ENCODE measurements at regions not wholly inside any gene's neighbourhood (a gene's known extent, or its start where the extent isn't known, plus 50 kb on each side); places are given as distances from the start of the nearest gene placed in this dataset.
A peak's percentile ranks its signal among the peaks of the same experiment; 100 is the strongest.

GRCh38 chr1:94325377-94326302 lies 88.3 kb upstream of the ARHGAP29 start:
- peak; percentile 88 to 98 for DNase-seq (ENCODE audit: low read depth in 2 of 2)

- peak in 1 of 2 donors; percentile 54 for DNase-seq (ENCODE audit: low read depth in 2 of 2)
Measured at GRCh38 chr1:94324178-94324544, 86.8 kb upstream of the ARHGAP29 start.

- DNase-seq (ENCODE audit: low read depth in 2 of 2): peak in 1 of 2 donors; percentile 66
Measured at GRCh38 chr1:94323311-94324177, 86.2 kb upstream of the ARHGAP29 start.

- no peak for DNase-seq (ENCODE audit: low read depth in 2 of 2)
Measured at GRCh38 chr1:94322696-94323095, 85.3 kb upstream of the ARHGAP29 start.

- DNase-seq (ENCODE audit: low read depth in 2 of 2): no peak
Measured at GRCh38 chr1:94321662-94322061, 84.3 kb upstream of the ARHGAP29 start.

- peak in 1 of 2 donors; percentile 64 for DNase-seq (ENCODE audit: low read depth in 2 of 2)
Measured at GRCh38 chr1:94319319-94320102, 82.1 kb upstream of the ARHGAP29 start.

GRCh38 chr1:94318505-94319030 lies 81.2 kb upstream of the ARHGAP29 start:
- DNase-seq (ENCODE audit: low read depth in 2 of 2): no peak

- no peak for DNase-seq (ENCODE audit: low read depth in 2 of 2)
Measured at GRCh38 chr1:94317790-94318188, 80.4 kb upstream of the ARHGAP29 start.

GRCh38 chr1:94316836-94317789 lies 79.7 kb upstream of the ARHGAP29 start:
- peak in 1 of 2 donors; percentile 64 for DNase-seq (ENCODE audit: low read depth in 2 of 2)

GRCh38 chr1:94316183-94316582 lies 78.8 kb upstream of the ARHGAP29 start:
- DNase-seq (ENCODE audit: low read depth in 2 of 2): no peak

- DNase-seq (ENCODE audit: low read depth in 2 of 2): no peak
Measured at GRCh38 chr1:94315552-94316116, 78.2 kb upstream of the ARHGAP29 start.

GRCh38 chr1:94314222-94314858 lies 77.0 kb upstream of the ARHGAP29 start:
- no peak for DNase-seq (ENCODE audit: low read depth in 2 of 2)

- DNase-seq (ENCODE audit: low read depth in 2 of 2): peak in 1 of 2 donors; percentile 49
Measured at GRCh38 chr1:94310570-94311270, 73.3 kb upstream of the ARHGAP29 start.

GRCh38 chr1:94309829-94310569 lies 72.6 kb upstream of the ARHGAP29 start:
- no peak for DNase-seq (ENCODE audit: low read depth in 2 of 2)

- DNase-seq (ENCODE audit: low read depth in 2 of 2): no peak
Measured at GRCh38 chr1:94309216-94309615, 71.8 kb upstream of the ARHGAP29 start.

GRCh38 chr1:94306521-94306920 lies 69.1 kb upstream of the ARHGAP29 start:
- DNase-seq (ENCODE audit: low read depth in 2 of 2): no peak

- no peak for DNase-seq (ENCODE audit: low read depth in 2 of 2)
Measured at GRCh38 chr1:94305704-94306103, 68.3 kb upstream of the ARHGAP29 start.

GRCh38 chr1:94304553-94304952 lies 67.2 kb upstream of the ARHGAP29 start:
- DNase-seq (ENCODE audit: low read depth in 2 of 2): peak in 1 of 2 donors; percentile 48
